ENCODE measurements at regions not wholly inside any gene's neighbourhood (a gene's known extent, or its start where the extent isn't known, plus 50 kb on each side); places are given as distances from the start of the nearest gene placed in this dataset.
"Not testable (repeated sequence)": the region's sequence is repeated elsewhere in the genome, so short reads cannot be mapped to it uniquely, and the experiment has no call there.

DNA sequence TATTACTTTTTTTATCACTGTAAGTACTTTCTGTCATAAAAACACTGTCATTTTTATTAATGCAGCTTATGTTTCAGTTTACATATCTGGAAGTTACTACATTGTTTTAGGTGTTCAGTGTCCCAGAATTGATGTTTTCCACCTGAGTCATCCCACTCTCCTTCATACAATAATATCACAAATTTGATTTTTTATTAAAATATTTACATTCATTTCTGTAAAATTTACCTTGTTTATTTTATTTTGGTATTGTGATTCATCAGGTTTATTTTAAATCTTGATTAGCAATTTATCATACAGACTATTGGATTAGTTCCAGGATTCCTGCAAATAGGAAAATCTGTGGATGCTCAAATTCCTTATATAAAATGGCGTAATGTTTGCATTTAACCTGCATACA is 1662.9 kb downstream of the SUCLG1 start:
- no peak for DNase-seq (ENCODE audit: low spot score)

DNA sequence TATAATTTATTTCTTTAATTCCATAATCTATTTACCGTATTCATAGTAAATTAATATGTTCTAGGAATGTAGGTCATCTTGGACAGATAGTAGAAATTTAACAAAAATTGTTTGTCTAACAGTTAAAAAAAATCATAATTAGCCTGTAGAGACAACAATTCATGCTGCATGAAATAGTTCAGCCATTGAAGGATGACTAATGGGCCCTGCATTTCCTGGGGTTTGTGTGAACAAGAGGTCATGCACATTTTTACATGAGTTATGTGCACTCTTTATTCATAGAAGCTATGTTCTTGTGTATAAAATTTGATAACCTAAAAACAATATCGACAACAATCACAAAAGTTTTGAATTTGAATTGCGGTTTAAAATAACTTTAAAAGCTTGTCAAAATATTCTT is 1663.6 kb downstream of the SUCLG1 start:
- no peak for DNase-seq (ENCODE audit: low spot score)

DNA sequence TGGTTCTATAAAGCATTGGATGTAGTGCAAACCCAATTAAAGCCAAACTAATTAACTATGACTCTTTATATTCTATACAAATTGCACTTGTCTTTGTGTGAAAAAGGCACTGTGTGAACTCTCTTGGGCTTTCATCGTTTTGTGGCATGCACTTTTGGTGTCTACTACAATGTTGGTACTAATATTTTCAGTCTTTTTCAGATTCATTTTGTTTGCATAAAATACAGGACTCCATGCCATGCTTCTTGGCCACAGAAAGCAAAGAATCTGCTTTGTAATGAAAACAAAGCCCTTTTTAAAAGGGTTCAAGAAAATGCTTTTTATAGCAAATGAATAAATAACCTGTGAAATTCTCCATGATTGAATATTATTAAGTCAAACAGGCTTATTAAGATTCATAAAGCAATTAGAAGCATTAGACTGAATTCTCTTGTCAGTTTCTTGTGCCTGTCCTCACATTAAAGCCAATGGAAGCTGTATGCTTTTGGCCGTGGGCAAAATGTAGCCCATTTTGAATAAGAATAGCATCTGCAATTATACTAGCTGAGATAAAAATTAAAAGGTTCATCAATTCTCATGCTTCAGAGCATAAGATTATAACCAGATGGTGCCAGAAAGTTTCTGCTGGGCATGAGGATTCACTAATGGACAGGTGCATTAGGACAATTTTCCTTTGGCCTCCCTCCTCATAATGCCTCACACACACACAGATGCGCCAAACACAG is 1665.2 kb downstream of the SUCLG1 start:
- DNase-seq (ENCODE audit: low spot score), result no peak

DNA sequence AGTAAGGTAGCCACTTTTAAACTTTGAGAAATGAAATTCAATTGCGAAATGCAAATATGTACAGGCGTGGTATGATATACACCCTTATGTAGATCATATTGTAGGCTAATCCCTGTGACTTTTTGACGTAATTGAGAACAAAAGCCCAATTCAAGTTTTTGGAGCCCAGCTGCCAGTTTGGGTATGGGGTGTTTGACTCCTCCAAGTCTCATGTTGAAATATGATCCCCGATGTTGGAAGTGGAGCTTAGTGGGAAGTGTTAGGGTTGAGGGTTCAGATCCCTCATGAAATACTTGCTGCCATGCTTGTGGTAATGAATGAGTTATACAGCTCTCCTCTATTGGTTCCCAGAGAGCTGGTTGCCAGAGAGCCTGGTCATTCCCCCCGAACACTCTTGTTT is 1666.8 kb downstream of the SUCLG1 start:
- no peak for DNase-seq (ENCODE audit: low spot score)

DNA sequence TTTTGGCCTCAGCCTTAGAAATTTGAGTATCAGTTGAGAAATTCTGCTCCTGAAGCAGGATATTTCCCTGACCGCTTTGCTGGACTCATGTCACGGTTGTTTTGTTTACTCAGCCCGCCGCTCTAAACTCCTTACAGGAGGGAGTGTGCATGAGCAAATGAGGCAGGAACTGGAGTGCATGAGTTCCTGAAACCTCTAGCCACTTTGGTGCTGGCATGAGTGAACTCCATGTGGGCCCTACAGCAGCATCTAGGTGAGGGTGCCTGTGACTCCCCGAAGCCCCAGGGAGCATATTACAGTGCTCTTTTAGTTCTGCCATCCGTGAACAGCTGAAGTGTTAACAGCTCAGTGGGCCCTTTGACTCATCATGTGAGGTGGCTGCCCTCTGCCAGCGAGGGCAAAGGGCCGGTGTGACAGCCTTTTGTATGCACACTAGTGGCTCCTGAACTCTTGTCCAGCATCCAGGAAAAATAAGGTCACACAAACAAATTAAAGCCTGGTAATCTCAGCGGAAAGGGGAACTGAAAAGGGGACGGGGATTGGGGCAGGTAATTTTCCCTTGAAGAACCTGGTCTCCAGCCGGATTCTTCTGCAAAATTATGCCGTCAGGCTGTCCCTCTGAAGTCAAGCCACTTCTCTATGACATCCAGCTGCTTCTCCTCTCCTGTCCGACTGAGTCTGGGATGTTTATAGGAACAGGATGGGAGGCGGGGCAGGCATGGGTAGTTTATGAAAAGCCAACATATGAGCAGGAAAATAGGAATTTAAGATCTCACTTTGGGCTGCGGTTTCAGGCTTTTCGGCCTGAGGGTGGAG is 1668.7 kb downstream of the SUCLG1 start:
- DNase-seq (ENCODE audit: low spot score), result no peak

DNA sequence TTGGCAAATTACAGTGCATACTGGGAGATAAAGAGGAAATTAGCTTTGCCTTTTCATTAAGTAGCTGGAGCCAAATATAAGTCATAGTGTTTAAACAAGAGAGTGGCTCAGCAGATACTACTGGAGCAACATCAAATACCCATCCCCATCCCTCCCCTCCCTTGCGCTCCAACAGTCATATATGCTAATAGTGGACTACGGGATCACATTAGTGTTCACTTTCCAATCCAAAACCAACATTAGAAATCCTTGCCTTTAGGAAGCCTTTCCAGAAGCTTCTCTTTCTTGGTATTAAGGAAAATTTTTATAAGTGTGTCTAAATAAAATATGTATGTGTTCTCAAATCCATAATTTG is 1669.3 kb downstream of the SUCLG1 start:
- DNase-seq (ENCODE audit: low spot score), result no peak

DNA sequence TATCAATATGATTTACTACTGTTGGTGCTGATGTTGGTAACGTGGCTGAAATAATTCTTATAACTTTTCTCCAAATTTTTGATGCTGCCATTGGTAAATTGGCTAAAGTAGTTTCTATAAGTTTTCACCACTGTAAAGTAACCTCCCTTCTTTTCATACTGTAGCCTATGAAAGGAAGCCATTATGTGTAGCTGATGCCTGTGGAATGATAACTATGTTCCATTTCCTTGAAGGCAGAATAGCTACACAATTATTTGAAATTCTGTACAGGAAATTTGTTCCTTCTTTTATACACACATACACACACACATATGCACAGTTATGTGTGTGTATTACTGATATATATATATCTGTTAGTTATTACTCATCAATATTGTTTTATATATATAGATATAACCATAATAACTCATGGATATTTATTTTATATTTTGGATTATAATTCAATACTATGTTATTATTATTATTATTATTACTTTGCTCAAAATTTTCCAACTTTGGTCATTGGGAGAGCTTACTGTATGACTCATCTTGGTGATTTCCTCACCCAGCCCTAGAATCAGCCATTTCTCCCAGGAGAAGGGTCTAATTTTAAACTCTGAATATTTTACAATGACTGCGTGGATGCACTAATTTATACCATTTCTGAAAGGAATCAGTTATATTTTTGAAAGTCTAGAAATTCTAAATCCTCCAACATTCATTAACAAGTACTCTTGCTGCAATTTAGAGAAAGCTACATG is 1677.7 kb downstream of the SUCLG1 start:
- no peak for DNase-seq (ENCODE audit: low spot score)

DNA sequence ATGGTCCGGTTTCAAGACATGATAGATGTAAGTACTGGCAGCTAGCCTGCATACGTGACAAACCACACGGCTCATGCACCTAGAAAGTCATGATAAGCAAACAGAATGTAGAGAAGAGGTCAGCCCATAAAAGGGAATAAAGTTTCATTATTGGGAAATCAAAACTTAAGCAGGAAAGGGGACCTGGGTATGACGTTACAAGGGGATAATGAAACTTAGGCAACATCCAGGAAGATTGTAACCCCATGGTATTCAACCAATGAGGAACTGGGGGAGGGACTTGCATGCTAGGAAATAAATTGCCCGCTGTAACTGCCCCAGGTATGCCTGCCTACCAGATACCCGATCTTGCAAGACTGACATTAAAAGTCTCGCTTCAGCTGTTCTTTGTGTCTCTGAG is 1679.0 kb downstream of the SUCLG1 start:
- no peak for DNase-seq (ENCODE audit: low spot score)

DNA sequence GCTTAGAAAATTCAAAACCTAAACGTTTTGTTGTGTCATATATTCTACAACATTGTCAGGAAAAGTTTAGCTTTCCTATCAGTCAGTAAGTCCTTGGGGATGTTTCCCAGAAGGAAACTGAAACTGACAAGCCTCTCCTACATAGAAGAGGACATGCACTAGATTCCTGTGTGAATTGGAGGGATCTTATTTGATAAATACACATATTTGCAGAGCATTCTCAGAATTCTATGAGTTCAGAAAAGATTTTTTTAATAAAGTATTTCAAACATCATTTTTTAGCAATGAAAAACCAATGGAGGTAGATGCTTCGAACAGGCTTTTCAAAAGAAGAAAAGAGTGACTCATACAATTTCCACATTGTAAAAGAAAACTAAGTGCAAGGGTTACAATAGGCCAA is 1706.7 kb downstream of the SUCLG1 start:
- no peak for DNase-seq (ENCODE audit: low spot score)

DNA sequence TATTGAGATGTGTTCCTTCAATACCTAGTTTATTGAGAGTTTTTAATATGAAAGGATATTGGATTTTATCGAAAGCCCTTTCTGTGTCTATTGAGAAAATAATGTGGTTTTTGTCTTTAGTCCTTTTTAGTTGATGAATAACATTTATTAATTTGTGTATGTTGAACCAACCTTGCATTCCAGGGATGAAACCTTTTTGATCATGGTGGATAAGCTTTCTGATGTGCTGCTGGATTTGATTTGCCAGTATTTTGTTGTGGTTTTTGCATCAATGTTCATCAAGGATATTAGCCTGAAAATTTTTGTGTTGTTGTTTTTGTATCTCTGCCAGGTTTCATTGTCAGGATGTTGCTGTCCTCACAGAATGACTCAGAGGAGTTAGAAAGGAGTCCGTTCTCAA is 1710.4 kb downstream of the SUCLG1 start:
- DNase-seq (ENCODE audit: low spot score), result no peak

DNA sequence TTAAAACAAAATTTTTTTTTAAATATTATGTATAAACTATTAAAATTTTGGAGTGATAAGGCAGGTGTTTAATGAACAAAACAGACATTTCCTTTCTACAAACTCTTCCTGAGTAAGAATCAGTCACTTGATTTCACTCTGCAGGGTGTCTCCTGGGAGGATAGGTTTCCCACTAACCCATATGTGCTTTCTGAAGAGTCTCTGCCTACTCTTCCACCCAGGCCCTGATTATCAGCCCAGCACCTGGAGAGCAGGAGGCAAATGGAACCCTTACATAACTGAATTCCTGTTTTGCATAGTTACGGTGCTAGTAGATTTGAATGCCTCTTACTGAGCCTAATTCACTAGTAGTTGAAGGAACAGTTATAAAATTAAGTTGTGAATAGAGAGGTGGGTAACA is 1718.6 kb downstream of the SUCLG1 start:
- no peak for DNase-seq (ENCODE audit: low spot score)

DNA sequence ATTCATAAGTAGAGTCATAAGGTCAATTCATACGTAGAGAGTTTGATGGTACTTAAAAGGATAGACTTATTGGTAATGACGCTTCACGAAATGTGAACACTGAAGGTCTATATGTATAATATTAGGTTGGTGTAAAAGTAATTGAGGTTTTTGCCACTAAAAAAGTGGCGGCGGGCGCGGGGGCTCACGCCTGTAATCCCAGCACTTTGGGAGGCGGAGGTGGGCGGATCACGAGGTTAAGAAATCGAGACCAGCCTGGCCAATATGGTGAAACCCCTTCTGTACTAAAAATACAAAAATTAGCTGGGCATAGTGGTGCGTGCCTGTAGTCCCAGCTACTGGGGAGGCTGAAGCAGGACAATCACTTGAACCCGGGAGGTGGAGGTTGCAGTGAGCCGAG is 1721.1 kb downstream of the SUCLG1 start:
- not testable (repeated sequence) for DNase-seq (ENCODE audit: low spot score)

DNA sequence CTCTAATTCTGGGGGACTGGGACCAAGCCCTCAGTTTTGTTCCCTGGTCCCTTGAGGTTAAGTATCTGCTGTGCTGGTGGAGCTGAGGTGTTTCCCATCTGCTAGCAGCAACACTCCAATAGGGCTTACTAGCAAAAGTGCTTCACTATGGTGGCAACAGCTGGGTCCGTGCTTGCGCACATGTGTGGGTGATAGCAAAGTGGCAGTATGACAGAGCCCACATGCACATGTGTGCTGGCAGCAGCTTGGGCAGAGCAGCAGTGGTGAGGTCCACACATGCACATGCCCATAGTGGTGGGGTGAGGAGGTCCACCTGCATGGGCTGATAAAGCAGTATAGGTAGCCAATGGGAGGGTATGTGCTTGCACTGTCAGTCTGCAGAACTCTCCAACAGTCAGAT is 1723.7 kb downstream of the SUCLG1 start:
- DNase-seq (ENCODE audit: low spot score), result no peak

DNA sequence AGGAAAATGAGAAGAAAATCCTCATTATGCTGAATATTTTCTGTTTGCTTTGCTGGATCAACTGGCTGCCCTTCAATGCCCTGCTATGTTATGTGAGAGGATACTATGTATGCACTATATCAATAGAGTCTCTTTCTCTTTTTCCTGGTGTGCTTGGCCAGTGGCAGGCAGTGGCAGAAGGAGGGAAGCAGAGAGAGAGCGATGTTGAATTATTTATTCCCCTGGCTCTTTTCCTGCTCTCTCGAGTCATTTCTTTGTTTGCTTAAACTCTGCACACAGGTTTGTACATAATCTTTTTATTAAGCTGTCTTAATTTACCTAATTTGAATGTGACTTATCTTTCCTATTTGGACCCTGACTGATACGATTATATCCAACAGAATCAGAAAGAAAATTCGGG is 1727.3 kb downstream of the SUCLG1 start:
- DNase-seq (ENCODE audit: low spot score), result no peak

DNA sequence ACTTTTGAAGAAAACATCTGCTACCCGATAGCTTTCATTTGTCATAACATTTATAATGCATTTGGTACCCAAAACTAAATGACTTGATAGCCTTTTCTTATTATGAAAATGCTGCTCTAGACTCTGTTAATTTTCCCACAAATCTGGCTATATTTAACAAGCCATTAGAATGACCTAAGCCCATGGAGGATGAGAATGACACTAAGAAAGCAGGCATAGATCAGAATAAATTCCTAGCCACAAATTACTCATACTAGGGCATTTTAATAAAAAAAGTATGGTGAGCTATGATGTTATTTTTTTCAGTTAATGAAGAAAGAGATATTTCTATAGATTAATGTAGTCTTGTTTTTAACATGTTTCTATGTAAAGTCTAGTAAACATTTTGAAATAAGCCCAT is 1728.3 kb downstream of the SUCLG1 start:
- no peak for DNase-seq (ENCODE audit: low spot score)

DNA sequence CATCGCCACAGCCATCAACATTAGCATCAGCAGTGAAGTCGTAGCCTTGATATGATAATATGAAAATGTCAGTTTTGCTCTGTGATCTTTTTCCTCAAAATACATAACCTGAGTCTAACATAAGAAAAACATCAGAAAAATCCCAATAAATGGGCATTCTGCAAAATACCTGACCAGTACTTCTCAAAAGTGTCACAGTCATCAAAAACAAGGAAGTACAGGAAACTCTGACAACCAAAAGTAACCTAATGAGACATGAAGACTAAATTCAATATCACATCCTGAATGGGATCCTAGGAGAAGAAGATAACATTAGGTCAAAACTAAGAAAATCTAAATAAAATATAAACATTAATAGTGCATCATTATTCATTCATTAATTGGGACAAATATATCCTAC is 1731.0 kb downstream of the SUCLG1 start:
- DNase-seq (ENCODE audit: low spot score), result no peak

DNA sequence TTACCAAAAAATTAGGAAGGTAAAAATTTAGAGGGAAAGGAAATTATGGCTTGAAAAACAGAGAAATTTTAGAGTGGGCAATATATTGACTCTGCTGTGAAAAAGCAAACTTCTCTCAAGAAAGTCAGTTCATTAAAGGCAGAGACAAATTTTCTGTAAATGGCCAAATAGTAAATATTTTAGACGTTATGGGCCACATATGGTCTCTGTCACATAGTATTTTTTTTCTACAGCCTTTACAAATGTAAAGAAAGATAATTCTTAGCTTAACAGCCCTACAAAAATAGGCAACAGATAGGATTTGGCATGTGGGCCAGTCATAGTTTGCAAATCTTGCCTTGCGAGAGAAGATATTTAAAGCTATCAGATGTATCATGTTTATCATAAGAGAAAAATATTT is 1750.4 kb downstream of the SUCLG1 start:
- no peak for DNase-seq (ENCODE audit: low spot score)

DNA sequence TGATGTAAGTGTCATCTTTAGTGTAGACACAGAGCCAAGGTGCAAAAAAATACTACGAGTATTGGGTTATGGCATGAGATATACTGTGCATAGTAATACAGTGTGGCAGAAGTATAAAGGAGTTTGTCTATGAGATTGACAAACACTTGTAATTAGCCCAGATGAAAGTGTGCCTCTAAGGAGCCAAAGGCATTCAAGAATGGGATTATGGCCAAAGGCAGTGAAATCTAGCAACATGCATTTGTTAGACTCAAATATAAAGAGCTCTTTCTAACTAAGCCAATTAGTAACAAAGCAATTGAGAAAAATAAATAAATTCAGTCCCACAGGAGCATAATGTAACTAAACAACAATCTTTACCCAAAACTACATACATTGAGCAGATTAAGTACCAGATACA is 1761.8 kb downstream of the SUCLG1 start:
- DNase-seq (ENCODE audit: low spot score), result no peak

DNA sequence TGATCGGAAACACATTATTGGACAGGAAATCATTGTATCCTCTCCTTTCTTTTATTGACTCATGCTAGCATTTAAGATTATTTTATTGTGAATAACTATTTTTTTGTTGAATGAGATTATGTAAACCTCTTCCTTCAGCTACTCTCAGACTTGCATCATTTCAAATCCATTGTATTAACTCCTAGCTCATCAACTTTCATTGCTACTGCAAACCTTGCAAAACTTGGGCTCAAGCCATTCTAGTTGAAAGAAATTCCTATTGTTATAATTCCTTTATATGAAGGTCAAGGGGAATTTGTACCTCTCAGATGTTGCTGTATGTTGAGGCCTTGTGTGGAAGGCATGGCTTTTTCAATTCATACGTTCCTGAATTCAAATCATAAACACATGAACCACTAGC is 1764.6 kb downstream of the SUCLG1 start:
- DNase-seq (ENCODE audit: low spot score), result no peak

DNA sequence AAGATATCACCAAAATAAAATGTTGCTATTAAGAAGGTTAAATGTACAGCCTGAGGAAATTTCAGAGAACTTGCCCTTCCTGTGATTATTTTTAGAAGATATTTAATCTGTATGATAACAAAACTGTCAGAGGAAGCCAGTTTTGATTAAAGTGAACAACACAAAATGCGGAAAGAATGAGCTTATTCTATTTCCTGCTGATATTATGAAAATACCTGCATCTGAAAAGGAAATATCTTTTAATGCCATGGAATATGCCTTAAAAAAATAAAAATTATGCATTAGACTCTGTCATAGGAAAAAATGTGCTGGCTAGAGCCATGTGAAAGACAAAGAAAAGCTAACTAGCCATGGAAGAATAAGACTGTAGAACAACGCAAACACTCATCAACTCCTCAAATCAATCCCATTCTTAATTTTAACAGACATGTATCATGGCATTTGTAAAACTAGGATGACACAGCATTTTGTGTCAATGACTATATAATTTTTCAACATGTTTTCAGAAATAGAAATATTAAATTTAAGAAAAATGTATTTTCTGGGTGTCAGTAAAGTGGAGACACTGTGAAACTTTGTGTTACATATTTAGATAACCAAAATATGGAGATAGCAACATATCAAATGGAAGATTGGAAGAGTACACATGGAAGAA is 1768.2 kb downstream of the SUCLG1 start:
- no peak for DNase-seq (ENCODE audit: low spot score)

DNA sequence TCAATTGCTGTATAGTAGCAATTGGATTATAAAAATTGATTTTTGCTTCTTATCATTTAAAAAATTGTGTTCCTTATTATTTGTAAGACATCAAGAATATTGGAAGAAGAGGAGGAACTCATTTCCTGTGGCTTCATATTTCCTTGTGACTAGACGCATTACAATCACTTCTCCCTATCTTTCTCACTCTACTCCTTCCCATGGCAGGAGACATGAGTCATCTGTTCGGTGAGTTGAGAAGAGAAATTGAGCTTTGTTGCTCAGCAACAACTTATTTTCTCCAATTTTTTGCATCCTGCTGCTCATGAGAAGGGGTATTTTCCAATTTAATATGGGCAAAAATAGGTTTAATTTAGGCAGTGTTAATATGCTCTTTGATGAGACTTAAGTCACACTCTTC is 1783.9 kb downstream of the SUCLG1 start:
- DNase-seq (ENCODE audit: low spot score), result no peak

DNA sequence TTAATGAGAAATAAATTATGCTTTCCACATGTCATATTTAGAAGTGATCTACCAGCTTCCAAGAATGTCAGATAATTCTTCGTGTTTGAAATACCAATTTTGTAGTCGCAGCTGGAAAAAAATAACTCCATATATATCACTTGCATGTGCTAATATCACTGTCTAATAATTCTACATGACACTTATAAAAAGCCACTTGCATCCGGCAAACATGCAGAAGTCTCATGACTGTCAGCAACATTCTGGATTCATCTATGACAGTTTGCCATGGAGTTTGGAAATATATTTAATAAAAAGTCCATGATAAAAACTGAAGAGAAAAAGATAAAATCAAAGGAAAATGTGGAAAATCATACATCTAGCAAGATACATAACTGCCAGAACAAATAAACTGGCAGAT is 1784.4 kb downstream of the SUCLG1 start:
- DNase-seq (ENCODE audit: low spot score), result no peak

DNA sequence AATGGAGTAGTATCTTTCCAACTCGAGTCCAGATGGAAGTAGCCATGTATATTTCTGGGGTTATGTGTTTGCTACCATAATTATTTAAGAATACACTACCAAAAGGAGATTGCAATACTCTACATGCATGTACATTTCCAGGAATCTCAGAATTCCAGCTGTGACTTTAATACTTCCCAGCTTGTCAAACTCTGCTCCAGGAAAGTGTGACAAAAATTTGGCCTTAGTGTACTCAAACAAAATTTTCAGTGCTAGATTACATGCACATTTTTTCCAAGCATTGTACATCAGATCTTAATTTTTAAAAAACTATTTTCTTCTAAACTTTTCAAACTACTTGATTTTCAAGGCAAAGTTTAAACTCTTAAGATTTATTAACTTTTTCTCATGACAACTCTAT is 1791.6 kb downstream of the SUCLG1 start:
- no peak for DNase-seq (ENCODE audit: low spot score)
